GM12892 (cell line): ENCODE measurements at regions not wholly inside any gene's neighbourhood (a gene's known extent, or its start where the extent isn't known, plus 50 kb on each side); places are given as distances from the start of the nearest gene placed in this dataset.

Experiments used
- DNase-seq: peaks from one replicate; pipeline ENCODE4 v3.0.0; 2011; ENCODE audit not compliant: insufficient read length
- FAIRE-seq: peaks from 2 replicates; lab custom pipeline; 2011; peaks lifted over from hg19 to GRCh38; lab: Jason Lieb, UNC
- POLR2A ChIP-seq: IDR thresholded peaks from 2 replicates; pipeline ENCODE4 v1.6.1; 2011; ENCODE audit warnings: low read depth, low read length, control low read depth
- POLR2AphosphoS5 ChIP-seq: IDR thresholded peaks from 2 replicates; pipeline ENCODE4 v1.6.1; 2011; ENCODE audit warnings: low read depth, low read length, control low read depth
- TAF1 ChIP-seq: IDR thresholded peaks from 2 replicates; pipeline ENCODE4 v1.6.1; 2011; ENCODE audit warnings: low read depth, mild to moderate bottlenecking, control low read depth, low read length, borderline replicate concordance

- no peak for FAIRE-seq
- DNase-seq, result no peak
- TF ChIP-seq POLR2AphosphoS5 (no peak), POLR2A (no peak), TAF1 (no peak)
Measured at GRCh38 chr9:120289990-120290975, 289.7 kb downstream of the CDK5RAP2 start.

- FAIRE-seq (no peak), DNase-seq (no peak)
- TF ChIP-seq TAF1, result no peak
- TF ChIP-seq POLR2A, result no peak
- TF ChIP-seq POLR2AphosphoS5, result no peak
Measured at GRCh38 chr9:120289098-120289497, 290.9 kb downstream of the CDK5RAP2 start.

GRCh38 chr9:120286530-120286929 lies 293.4 kb downstream of the CDK5RAP2 start:
- DNase-seq, result no peak
- FAIRE-seq, result no peak
- TF ChIP-seq POLR2A (no peak), TAF1 (no peak), POLR2AphosphoS5 (no peak)

- DNase-seq, result no peak
- FAIRE-seq, result no peak
- no peak for TF ChIP-seq POLR2AphosphoS5
- TF ChIP-seq TAF1, result no peak
- no peak for TF ChIP-seq POLR2A
Measured at GRCh38 chr9:120284821-120285220, 295.1 kb downstream of the CDK5RAP2 start.

GRCh38 chr9:120281665-120282064 lies 298.3 kb downstream of the CDK5RAP2 start:
- no peak for DNase-seq
- no peak for FAIRE-seq
- TF ChIP-seq TAF1, result no peak
- no peak for TF ChIP-seq POLR2A
- no peak for TF ChIP-seq POLR2AphosphoS5

GRCh38 chr9:120267929-120268328 lies 312.0 kb downstream of the CDK5RAP2 start:
- FAIRE-seq (no peak), DNase-seq (no peak)
- no peak for TF ChIP-seq POLR2A
- no peak for TF ChIP-seq POLR2AphosphoS5
- TF ChIP-seq TAF1, result no peak

- FAIRE-seq (no peak), DNase-seq (no peak)
- TF ChIP-seq POLR2A (no peak), TAF1 (no peak), POLR2AphosphoS5 (no peak)
Measured at GRCh38 chr9:120265791-120266190, 314.2 kb downstream of the CDK5RAP2 start.

GRCh38 chr9:120264528-120264927 lies 315.4 kb downstream of the CDK5RAP2 start:
- TF ChIP-seq TAF1 (no peak), POLR2A (no peak), POLR2AphosphoS5 (no peak)
- DNase-seq (no peak), FAIRE-seq (no peak)

- no peak for FAIRE-seq
- TF ChIP-seq POLR2A (no peak), TAF1 (no peak), POLR2AphosphoS5 (no peak)
- no peak for DNase-seq
Measured at GRCh38 chr9:120263836-120264235, 316.1 kb downstream of the CDK5RAP2 start.

GRCh38 chr9:120261419-120261818 lies 318.5 kb downstream of the CDK5RAP2 start:
- TF ChIP-seq POLR2A (no peak), TAF1 (no peak), POLR2AphosphoS5 (no peak)
- FAIRE-seq (no peak), DNase-seq (no peak)

- no peak for TF ChIP-seq POLR2A
- FAIRE-seq (no peak), DNase-seq (no peak)
Measured at GRCh38 chr9:120259100-120259499, 320.9 kb downstream of the CDK5RAP2 start.

- DNase-seq (no peak), FAIRE-seq (no peak)
- TF ChIP-seq TAF1 (no peak), POLR2AphosphoS5 (no peak), POLR2A (no peak)
Measured at GRCh38 chr9:120258096-120258495, 321.9 kb downstream of the CDK5RAP2 start.
